Epithelial cell of esophagus (primary cell): ENCODE measurements at regions not wholly inside any gene's neighbourhood (a gene's known extent, or its start where the extent isn't known, plus 50 kb on each side); places are given as distances from the start of the nearest gene placed in this dataset.

Experiments used
- DNase-seq: peaks from one replicate; pipeline ENCODE4 v3.0.0; 2010; ENCODE audit warnings: low read depth
- H3K4me3 ChIP-seq: 2 replicates; pipeline ENCODE4 v1.5.1; 2011; ENCODE audit warnings: mild to moderate bottlenecking, low read length, control low read depth
- TF ChIP-seq, protein P1 (sequence below): IDR thresholded peaks from 2 replicates; pipeline ENCODE4 v1.5.1; 2011; ENCODE audit warnings: low read depth, mild to moderate bottlenecking, low read length, control low read depth, inconsistent platforms; ENCODE audit not compliant: insufficient read depth; ENCODE audit errors: missing control alignments

DNA sequence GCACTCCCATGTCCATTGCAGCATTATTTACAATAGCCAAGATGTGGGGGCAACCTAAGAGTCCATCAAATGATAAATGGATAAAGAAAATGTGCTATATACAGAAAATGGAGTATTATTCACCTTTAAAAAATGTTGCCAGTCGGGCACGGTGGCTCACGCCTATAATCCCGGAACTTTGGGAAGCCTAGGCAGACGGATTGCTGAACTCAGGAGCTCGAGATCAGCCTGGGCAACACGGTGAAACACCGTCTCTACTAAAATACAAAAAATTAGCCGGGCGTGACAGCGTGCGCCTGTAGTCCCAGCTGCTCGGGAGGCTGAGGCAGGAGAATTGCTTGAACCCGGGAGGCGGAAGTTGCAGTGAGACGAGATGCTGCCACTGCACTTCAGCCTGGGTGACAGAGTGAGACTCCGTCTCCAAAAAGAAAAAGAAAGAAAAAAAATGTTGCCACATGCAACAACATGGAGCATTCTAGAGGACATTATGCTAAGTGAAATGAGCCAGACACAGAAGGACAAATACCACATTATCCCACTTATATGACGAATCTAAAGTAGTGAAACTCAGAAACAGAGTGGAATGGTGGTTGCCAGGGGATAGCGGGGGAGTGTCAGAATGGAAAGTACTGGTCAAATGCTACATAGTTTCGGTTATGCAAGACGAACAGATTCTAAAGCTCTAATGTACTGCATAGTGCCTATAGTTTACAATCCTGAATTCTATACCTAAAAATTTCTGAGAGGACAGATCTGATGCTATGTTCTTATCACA, 1385.6 kb upstream of the TMEFF2 start:
- H3K4me3 ChIP-seq, result no peak overlapping the region
- no peak for DNase-seq
- TF ChIP-seq, protein P1, sequence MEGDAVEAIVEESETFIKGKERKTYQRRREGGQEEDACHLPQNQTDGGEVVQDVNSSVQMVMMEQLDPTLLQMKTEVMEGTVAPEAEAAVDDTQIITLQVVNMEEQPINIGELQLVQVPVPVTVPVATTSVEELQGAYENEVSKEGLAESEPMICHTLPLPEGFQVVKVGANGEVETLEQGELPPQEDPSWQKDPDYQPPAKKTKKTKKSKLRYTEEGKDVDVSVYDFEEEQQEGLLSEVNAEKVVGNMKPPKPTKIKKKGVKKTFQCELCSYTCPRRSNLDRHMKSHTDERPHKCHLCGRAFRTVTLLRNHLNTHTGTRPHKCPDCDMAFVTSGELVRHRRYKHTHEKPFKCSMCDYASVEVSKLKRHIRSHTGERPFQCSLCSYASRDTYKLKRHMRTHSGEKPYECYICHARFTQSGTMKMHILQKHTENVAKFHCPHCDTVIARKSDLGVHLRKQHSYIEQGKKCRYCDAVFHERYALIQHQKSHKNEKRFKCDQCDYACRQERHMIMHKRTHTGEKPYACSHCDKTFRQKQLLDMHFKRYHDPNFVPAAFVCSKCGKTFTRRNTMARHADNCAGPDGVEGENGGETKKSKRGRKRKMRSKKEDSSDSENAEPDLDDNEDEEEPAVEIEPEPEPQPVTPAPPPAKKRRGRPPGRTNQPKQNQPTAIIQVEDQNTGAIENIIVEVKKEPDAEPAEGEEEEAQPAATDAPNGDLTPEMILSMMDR, result no peak

DNA sequence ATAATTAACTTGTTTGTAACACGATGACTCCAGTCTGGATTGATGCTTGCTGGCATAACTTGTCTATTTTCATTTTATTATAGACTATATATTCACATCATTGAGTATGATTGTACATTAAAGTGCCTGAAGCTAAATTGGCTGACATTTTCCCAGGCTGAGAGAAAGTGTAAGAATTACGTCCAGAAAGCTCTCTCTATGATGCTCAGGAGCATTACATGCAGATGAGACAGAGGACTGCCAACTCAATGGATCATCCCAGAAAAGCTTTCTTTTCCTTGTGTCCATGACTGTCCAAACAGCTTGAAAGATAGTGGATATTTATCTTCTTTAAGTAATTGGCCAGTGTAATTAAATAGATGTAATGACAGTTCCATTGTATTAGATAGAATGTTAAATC, 1372.2 kb upstream of the TMEFF2 start:
- no peak overlapping the region for H3K4me3 ChIP-seq
- TF ChIP-seq, protein P1, result no peak

DNA sequence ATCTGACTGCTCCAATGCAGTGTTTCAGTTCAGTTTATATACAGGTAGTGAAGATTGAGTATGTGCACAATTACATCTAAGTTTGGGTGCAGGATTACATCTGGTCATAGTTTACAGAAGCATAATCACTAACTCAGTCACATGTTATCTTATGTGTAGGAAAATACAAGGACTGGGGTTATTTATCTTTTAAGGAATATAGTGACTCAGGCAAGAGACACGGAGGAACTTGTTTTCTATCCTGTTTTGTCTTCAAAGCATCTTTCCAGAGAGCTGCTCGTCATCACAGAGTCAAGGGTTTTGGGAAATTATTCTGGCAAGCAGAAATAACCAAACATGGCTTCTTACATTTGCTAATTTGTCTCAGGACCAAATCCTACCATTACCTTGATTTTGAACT, 1371.5 kb upstream of the TMEFF2 start:
- TF ChIP-seq, protein P1, result no peak
- no peak for DNase-seq
- H3K4me3 ChIP-seq, result no peak overlapping the region

More for the DNA sequence above, 1372.2 kb upstream of the TMEFF2 start:
- no peak for DNase-seq

DNA sequence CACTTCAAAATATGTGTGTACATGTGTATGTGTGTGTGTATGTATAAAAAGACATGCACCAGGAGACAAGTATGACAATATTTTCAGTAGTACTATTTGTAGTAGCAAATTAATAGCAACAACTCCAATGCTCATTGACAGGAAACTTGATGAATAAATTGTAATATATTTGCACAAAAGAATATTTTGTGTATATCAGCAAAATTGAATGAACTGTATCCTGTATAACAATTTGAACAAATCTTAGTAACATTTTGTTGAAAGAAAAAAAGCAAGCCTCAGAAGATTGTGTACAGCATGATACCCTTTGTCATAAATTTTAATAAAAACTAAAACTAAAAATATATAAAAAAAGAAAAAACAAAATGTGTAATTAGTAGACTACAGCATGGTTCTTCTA, 1367.3 kb upstream of the TMEFF2 start:
- TF ChIP-seq, protein P1, result no peak
- no peak overlapping the region for H3K4me3 ChIP-seq
- no peak for DNase-seq

DNA sequence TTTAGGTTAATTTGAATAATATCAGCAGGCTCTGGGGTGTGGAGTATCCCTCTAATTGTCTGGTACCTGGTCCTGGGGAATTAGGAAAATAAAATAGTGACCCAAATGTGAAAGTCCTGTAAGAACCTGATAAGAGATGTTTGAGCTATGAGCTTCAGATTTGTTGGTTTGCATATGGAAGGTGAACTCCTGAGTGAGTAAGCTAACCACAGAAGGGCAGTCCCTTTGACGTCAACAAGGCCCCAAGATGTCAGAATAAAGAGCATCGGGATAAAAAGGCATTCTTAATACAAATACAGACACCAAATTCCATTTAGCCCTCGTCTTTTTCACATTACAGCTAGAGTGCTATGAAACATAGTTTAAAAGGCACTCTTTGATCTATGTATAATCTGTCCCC, 1366.3 kb upstream of the TMEFF2 start:
- TF ChIP-seq, protein P1, result no peak
- no peak overlapping the region for H3K4me3 ChIP-seq
- no peak for DNase-seq

DNA sequence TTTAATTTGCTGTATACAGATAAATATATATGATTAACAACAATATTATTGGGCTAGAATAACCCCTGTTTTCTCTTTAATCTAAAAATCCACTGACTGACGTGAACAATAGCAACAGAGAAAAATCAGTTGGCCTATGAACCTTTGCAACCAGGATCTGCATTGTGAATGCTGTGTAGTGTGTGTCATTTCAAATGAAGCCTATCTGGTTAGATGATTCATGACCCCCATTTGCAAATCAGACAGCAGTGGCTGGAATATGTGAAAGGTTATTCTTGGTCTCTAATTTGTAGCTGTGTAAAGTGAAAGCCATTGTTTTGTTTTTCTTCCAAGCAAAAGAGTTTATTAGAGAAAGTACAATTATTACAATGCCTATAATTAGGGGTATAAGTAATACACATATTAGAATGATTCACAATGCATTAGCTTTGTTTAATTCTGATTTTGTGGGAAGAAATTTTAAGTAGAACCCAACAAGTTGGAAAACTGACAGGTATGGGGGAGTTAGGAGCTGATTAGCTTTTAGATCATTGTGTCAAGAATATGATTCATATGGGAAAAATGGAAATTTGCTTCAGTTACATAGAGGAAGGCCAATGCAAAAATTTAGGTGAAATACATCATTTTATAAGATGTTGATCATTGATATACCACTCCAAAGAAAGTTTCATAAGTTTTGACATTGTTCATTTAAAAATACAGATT, 1362.2 kb upstream of the TMEFF2 start:
- no peak overlapping the region for H3K4me3 ChIP-seq
- peak; percentile 57 for DNase-seq
- TF ChIP-seq, protein P1, result no peak
